Natural killer cell treated with Interleukin-12 subunit alpha and Interleukin-12 subunit beta and Interleukin-15 and Interleukin-18, amount 100 ng/mL, for 72 hours (primary cell): ENCODE measurements at regions not wholly inside any gene's neighbourhood (a gene's known extent, or its start where the extent isn't known, plus 50 kb on each side); places are given as distances from the start of the nearest gene placed in this dataset.
A peak's percentile ranks its signal among the peaks of the same experiment; 100 is the strongest.
"Not testable (repeated sequence)": the region's sequence is repeated elsewhere in the genome, so short reads cannot be mapped to it uniquely, and the experiment has no call there.

Experiments used
- ATAC-seq, 2 donors: fragments of 150-1000 bp; cut with Tn5 transposase in 1 of 2; sonication (Bioruptor Pico), chemical (Tn5 transposase) in 1 of 2; 2 replicates each; pipeline ENCODE4 v1.10.0; 2021
- DNase-seq: peaks from one replicate; pipeline ENCODE4 v3.0.0; 2022; ENCODE audit warnings: low spot score
- H3K27ac Mint-ChIP-seq, 2 donors: 1 replicate in 1 of 2; 2 replicates in 1 of 2; pipeline ENCODE4 v1.8.0; 2022; ENCODE audit warnings: mixed read lengths in 2 of 2, mild to moderate bottlenecking in 1 of 2, moderate library complexity in 1 of 2
- H3K27me3 Mint-ChIP-seq, 2 donors: 1 replicate in 1 of 2; 2 replicates in 1 of 2; pipeline ENCODE4 v1.8.0; 2022; ENCODE audit warnings: mixed read lengths in 2 of 2
- H3K36me3 Mint-ChIP-seq: one replicate; pipeline ENCODE4 v1.8.0; 2022; ENCODE audit warnings: mixed read lengths
- H3K4me1 Mint-ChIP-seq, 2 donors: 1 replicate in 1 of 2; 2 replicates in 1 of 2; pipeline ENCODE4 v1.8.0; 2022; ENCODE audit warnings: low read depth in 2 of 2, mixed read lengths in 2 of 2, mild to moderate bottlenecking in 1 of 2
- H3K4me3 Mint-ChIP-seq: one replicate; pipeline ENCODE4 v1.8.0; 2022; ENCODE audit warnings: mixed read lengths
- H3K9me3 Mint-ChIP-seq: 2 replicates; pipeline ENCODE4 v1.8.0; 2022; ENCODE audit warnings: mixed read lengths

- no peak for ATAC-seq
Measured at GRCh38 chr13:40048551-40048950, 393.1 kb downstream of the COG6 start.

GRCh38 chr13:40052954-40053353 is 397.5 kb downstream of the COG6 start:
- Mint-ChIP-seq H3K4me1 (no peaks in the 10 kb centered on the region), H3K4me3 (no peak overlapping the region), H3K36me3 (no peaks in the 10 kb centered on the region), H3K27me3 (peaks cover 8 to 17% of the 10 kb centered on the region in 2 donors), H3K9me3 (no peaks in the 10 kb centered on the region), H3K27ac (no peak overlapping the region)
- no peak for DNase-seq
- ATAC-seq: no peak

More at GRCh38 chr13:40048551-40048950, 393.1 kb downstream of the COG6 start:
- Mint-ChIP-seq H3K4me1 (no peaks in the 10 kb centered on the region), H3K36me3 (no peaks in the 10 kb centered on the region), H3K9me3 (no peaks in the 10 kb centered on the region), H3K27ac (no peak overlapping the region), H3K4me3 (no peak overlapping the region), H3K27me3 (peaks cover 16 to 43% of the 10 kb centered on the region in 2 donors)
- no peak for DNase-seq

- Mint-ChIP-seq H3K27me3 (peaks cover 8 to 13% of the 10 kb centered on the region in 2 donors), H3K4me3 (no peak overlapping the region), H3K27ac (no peak overlapping the region), H3K9me3 (no peaks in the 10 kb centered on the region), H3K36me3 (no peaks in the 10 kb centered on the region), H3K4me1 (no peaks in the 10 kb centered on the region)
- no peak for ATAC-seq
- DNase-seq: no peak
Measured at GRCh38 chr13:40053401-40053800, 397.9 kb downstream of the COG6 start.

GRCh38 chr13:40054422-40054821 is 399.0 kb downstream of the COG6 start:
- not testable (repeated sequence) for DNase-seq, ATAC-seq, H3K36me3 Mint-ChIP-seq, H3K9me3 Mint-ChIP-seq, H3K4me3 Mint-ChIP-seq, H3K27ac Mint-ChIP-seq, H3K4me1 Mint-ChIP-seq
- H3K27me3 Mint-ChIP-seq: peaks cover 8 to 13% of the 10 kb centered on the region in 2 donors

DNA sequence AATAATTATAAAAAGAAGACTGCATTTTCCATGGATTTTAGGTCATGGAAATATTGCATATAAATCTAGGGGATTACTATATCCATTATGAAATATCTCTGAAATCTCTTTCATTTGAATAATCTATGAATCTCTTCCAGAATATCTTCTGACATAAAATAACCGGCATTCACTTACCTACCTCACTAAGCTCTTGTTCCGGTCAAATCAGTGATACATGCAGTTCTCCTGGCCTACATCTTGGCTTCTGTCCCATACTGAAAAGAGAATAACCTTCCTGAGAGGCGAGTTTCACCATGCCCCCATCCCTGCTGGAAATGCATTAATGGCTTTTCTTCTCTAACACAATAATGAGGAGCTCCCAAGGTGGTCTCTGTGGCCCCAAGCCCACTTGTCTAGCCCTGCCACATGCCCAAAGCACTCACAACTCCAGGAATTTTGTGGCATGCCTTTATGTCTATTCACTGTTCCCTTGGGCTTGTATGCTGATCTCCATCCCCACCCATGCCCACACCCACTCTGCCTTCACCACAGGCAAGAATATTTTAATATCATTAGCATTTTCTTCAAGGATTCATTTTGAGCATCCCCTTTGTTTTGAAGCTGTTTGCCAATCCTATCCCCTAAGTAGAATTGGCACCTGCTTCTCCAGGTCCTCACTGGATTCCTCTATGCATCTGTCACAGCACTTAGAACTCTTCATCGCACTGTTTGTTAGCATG is 401.6 kb downstream of the COG6 start:
- H3K4me3 Mint-ChIP-seq: no peak overlapping the region
- no peak overlapping the region for H3K27ac Mint-ChIP-seq
- no peaks in the 10 kb centered on the region for H3K36me3 Mint-ChIP-seq
- no peaks in the 10 kb centered on the region for H3K9me3 Mint-ChIP-seq
- ATAC-seq: no peak
- peaks cover 5 to 7% of the 10 kb centered on the region in 2 donors for H3K27me3 Mint-ChIP-seq
- no peak for DNase-seq
- no peaks in the 10 kb centered on the region for H3K4me1 Mint-ChIP-seq

GRCh38 chr13:40058757-40059236 is 403.3 kb downstream of the COG6 start:
- Mint-ChIP-seq H3K4me3 (no peak overlapping the region), H3K27ac (no peak overlapping the region), H3K9me3 (no peaks in the 10 kb centered on the region), H3K4me1 (no peaks in the 10 kb centered on the region), H3K36me3 (no peaks in the 10 kb centered on the region), H3K27me3 (peaks cover 2 to 10% of the 10 kb centered on the region in 2 donors)
- ATAC-seq (peak; percentile 25 to 68), DNase-seq (no peak)

DNA sequence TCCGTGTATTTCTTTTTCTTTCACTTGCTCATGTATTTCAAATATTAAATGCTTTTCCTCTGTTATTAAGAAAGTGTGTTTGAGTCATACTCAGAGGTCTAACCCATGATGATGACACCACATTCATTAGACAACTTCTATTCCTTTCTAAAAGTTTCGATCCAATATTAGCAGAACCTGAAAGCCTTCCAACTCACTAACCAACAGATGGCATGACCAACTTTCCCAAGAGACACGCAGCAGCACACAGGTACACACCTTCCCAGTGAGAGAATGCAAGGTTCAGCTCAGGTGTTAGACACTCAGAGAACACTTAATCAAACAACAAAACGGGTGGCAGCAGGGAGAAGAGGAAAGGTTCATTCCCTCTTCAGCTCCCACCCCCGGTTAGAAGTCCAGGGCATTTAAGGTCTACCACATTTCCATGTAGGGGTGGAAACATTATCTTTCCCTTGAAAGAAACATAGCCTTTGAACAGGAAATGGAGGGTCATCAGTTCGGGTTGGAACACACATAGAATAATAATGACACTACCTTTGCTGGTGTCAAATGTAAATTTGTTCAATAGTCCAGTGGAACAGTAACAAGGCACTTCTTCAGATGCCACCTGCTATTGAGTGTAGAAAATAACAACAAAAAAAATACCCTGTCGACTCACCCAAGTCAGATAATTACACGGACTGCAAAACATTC is 404.2 kb downstream of the COG6 start:
- H3K27me3 Mint-ChIP-seq: peaks cover 0 to 10% of the 10 kb centered on the region in 2 donors
- DNase-seq (no peak), ATAC-seq (no peak)
- no peaks in the 10 kb centered on the region for H3K9me3 Mint-ChIP-seq
- H3K27ac Mint-ChIP-seq: no peak overlapping the region
- H3K4me1 Mint-ChIP-seq: no peaks in the 10 kb centered on the region
- H3K36me3 Mint-ChIP-seq: no peaks in the 10 kb centered on the region
- H3K4me3 Mint-ChIP-seq: no peak overlapping the region

- H3K4me1 Mint-ChIP-seq: no peaks in the 10 kb centered on the region
- H3K27ac Mint-ChIP-seq: no peak overlapping the region
- no peak overlapping the region for H3K4me3 Mint-ChIP-seq
- DNase-seq (no peak), ATAC-seq (peak in 1 of 2 donors; percentile 46)
- H3K9me3 Mint-ChIP-seq: no peaks in the 10 kb centered on the region
- H3K36me3 Mint-ChIP-seq: no peaks in the 10 kb centered on the region
- peaks cover 0 to 10% of the 10 kb centered on the region in 2 donors for H3K27me3 Mint-ChIP-seq
Measured at GRCh38 chr13:40060296-40061007, 405.0 kb downstream of the COG6 start.

DNA sequence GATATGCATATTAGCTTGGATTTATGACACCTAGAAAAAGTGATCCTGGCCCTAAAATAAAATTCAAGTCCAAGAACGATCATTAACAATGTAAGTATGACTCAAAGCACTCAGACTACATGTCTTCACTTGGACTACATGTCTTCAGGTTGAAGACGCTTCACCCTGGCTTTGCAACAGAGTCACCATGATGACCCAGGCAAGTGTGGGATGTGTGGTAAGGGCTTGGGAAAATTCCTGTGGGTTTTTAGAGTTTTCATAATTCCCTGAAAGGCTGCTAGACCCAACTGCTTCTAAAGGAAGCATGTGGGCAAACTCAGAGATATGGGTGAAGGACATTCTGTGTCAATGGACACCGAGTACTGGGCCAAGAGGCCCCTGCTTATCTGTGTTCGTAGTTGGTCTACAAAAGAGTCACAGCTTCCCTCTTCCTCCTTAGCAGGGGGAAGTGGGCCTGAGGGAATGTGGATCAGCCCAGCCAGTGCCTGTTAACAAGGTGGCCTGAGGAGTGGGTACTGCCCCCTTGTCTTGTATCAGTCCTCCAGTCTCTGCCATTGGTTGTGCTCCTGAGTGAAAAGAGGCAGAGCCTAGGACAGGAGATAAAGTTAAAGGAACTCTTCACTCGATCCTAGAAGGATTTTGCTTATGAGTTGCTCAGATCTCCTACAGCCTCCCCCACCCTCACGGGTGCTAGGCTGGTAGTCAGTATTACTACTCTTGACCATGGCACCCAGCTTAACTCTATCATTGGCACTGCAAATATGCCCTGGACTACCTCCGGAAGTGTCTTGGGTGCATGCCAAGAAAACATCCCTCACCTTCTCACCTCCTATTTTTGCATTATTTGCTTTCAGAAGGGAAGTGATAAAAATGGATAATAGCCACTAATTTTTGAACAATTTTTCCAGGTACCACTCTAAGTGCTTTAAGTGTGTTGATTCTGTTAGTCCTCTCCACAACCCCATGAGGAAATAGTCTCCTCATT is 406.3 kb downstream of the COG6 start:
- DNase-seq (no peak), ATAC-seq (no peak)
- peaks cover 0 to 10% of the 10 kb centered on the region in 2 donors for H3K27me3 Mint-ChIP-seq
- H3K27ac Mint-ChIP-seq: no peak overlapping the region
- H3K4me1 Mint-ChIP-seq: no peaks in the 10 kb centered on the region
- H3K36me3 Mint-ChIP-seq: no peaks in the 10 kb centered on the region
- no peak overlapping the region for H3K4me3 Mint-ChIP-seq
- H3K9me3 Mint-ChIP-seq: no peaks in the 10 kb centered on the region

DNA sequence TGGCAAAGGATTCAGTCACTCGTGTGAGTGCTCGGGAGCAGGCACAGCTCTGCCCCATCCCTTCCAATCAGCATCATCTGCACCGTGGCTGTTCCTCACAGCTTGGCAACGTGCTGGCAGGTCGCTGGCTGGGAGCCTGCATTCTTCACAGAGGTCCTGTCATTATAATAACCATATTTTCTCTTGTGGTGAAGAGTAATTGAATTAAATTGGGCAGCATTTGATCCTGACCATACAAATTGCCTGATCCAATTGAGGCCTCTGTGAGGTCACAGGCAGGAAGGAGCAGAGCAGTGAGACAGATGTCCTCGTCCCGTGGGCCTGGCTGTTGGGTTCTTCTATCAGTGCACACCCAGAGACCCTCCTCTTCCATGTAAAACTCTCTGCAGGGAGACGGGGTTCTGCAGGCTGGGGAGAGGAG is 407.8 kb downstream of the COG6 start:
- Mint-ChIP-seq H3K27ac (no peak overlapping the region), H3K4me3 (no peak overlapping the region), H3K27me3 (peaks cover 0 to 10% of the 10 kb centered on the region in 2 donors), H3K9me3 (no peaks in the 10 kb centered on the region), H3K36me3 (no peaks in the 10 kb centered on the region), H3K4me1 (no peaks in the 10 kb centered on the region)
- no peak for DNase-seq
- ATAC-seq: no peak

- H3K36me3 Mint-ChIP-seq: no peaks in the 10 kb centered on the region
- H3K9me3 Mint-ChIP-seq: no peaks in the 10 kb centered on the region
- ATAC-seq: no peak
- no peak overlapping the region for H3K4me3 Mint-ChIP-seq
- no peak for DNase-seq
- no peak overlapping the region for H3K27ac Mint-ChIP-seq
- H3K27me3 Mint-ChIP-seq: peaks cover 0 to 10% of the 10 kb centered on the region in 2 donors
- H3K4me1 Mint-ChIP-seq: no peaks in the 10 kb centered on the region
Measured at GRCh38 chr13:40063703-40064102, 408.2 kb downstream of the COG6 start.

DNA sequence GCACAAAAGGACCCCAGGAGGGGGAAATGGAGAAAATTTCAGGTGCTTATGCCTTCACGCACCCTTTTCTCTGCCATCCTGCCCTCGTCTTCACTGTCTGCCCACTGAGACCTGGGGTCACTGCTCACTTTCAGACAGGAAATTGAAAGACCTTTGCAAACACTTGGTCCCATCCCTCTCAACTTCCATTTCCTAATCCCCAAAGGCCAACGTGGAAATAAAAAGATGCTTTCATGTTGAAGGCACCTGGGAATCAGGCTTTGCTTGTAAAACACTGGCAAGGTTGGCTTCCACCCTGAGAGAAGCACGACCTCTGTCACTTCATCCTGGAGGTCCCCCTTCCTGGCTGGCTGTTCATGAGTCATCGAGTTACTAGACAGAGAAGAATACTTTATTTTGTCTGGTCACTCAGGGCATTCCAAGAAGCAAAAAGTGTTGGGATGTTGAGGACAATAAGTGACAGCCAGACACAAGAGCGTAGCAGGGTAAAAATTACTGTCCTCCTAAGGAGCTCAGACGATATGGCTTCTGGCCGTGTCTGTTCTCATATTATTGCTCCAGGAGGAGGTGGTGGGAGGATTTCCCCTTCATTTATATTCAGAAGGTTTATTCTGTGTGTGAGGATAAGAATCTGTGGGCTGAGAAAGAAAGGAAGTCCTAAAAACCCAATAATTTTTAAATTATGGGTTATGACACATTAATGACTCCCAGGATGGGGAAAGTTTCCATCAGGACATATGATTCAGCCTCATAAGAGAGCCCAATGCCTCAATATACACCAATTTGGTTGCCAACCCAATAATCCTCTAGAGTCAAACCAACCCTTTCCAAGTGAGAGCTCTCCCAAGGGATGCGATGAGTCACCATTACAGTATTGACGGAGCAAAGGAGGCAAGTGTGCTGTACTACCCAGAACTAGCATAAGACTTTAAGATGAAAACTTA is 409.0 kb downstream of the COG6 start:
- Mint-ChIP-seq H3K4me1 (peaks cover 0 to 4% of the 10 kb centered on the region in 2 donors), H3K9me3 (no peaks in the 10 kb centered on the region), H3K27me3 (peaks cover 0 to 10% of the 10 kb centered on the region in 2 donors), H3K4me3 (no peak overlapping the region), H3K27ac (no peak overlapping the region), H3K36me3 (no peaks in the 10 kb centered on the region)
- ATAC-seq (no peak), DNase-seq (no peak)
